ENCODE measurements at regions not wholly inside any gene's neighbourhood (a gene's known extent, or its start where the extent isn't known, plus 50 kb on each side); places are given as distances from the start of the nearest gene placed in this dataset.

GRCh38 chr5:174624733-174625522 lies 99.5 kb upstream of the MSX2 start:
- DNase-seq (ENCODE audit: extremely low read depth, low read depth): no peak
- TF ChIP-seq CTCF (IDR thresholded peaks at IDR 0.05; ENCODE audit: low read depth, low read length, missing control alignments): no peak
- no peak overlapping the region for H3K4me3 ChIP-seq (replicated peaks; ENCODE audit: low read depth, low read length)

- H3K4me3 ChIP-seq (replicated peaks; ENCODE audit: low read depth, low read length): no peak overlapping the region
- TF ChIP-seq CTCF (IDR thresholded peaks at IDR 0.05; ENCODE audit: low read depth, low read length, missing control alignments): no peak
- no peak for DNase-seq (ENCODE audit: extremely low read depth, low read depth)
Measured at GRCh38 chr5:174625591-174626350, 98.6 kb upstream of the MSX2 start.

GRCh38 chr5:174626369-174626920 lies 97.9 kb upstream of the MSX2 start:
- no peak for DNase-seq (ENCODE audit: extremely low read depth, low read depth)
- no peak for TF ChIP-seq CTCF (IDR thresholded peaks at IDR 0.05; ENCODE audit: low read depth, low read length, missing control alignments)
- H3K4me3 ChIP-seq (replicated peaks; ENCODE audit: low read depth, low read length): no peak overlapping the region

GRCh38 chr5:174636094-174636493 lies 88.3 kb upstream of the MSX2 start:
- DNase-seq (ENCODE audit: extremely low read depth, low read depth): no peak
- H3K4me3 ChIP-seq (replicated peaks; ENCODE audit: low read depth, low read length): no peak overlapping the region
- TF ChIP-seq CTCF (IDR thresholded peaks at IDR 0.05; ENCODE audit: low read depth, low read length, missing control alignments): no peak

GRCh38 chr5:174642816-174643405 lies 81.5 kb upstream of the MSX2 start:
- H3K4me3 ChIP-seq (replicated peaks; ENCODE audit: low read depth, low read length): no peak overlapping the region
- no peak for TF ChIP-seq CTCF (IDR thresholded peaks at IDR 0.05; ENCODE audit: low read depth, low read length, missing control alignments)
- DNase-seq (ENCODE audit: extremely low read depth, low read depth): no peak

GRCh38 chr5:174644436-174644835 lies 79.9 kb upstream of the MSX2 start:
- TF ChIP-seq CTCF (IDR thresholded peaks at IDR 0.05; ENCODE audit: low read depth, low read length, missing control alignments): no peak
- no peak for DNase-seq (ENCODE audit: extremely low read depth, low read depth)
- H3K4me3 ChIP-seq (replicated peaks; ENCODE audit: low read depth, low read length): no peak overlapping the region

Data from HFF-Myc (cell line).